ENCODE measurements at regions not wholly inside any gene's neighbourhood (a gene's known extent, or its start where the extent isn't known, plus 50 kb on each side); places are given as distances from the start of the nearest gene placed in this dataset.

GRCh38 chr2:147110962-147111361, 733.9 kb upstream of the ACVR2A start:
- no peak for TF ChIP-seq CTCF (IDR thresholded peaks at IDR 0.05; ENCODE audit: control insufficient read depth, insufficient read depth, low read depth, low read length, missing control alignments)
- H3K4me3 ChIP-seq (ENCODE audit: control insufficient read depth, low read depth, low read length): no peak overlapping the region
- DNase-seq (ENCODE audit: low read depth): no peak

GRCh38 chr2:147110317-147110716, 734.5 kb upstream of the ACVR2A start:
- no peak for DNase-seq (ENCODE audit: low read depth)
- H3K4me3 ChIP-seq (ENCODE audit: control insufficient read depth, low read depth, low read length): no peak overlapping the region
- TF ChIP-seq CTCF (IDR thresholded peaks at IDR 0.05; ENCODE audit: control insufficient read depth, insufficient read depth, low read depth, low read length, missing control alignments): no peak

- no peak overlapping the region for H3K4me3 ChIP-seq (ENCODE audit: control insufficient read depth, low read depth, low read length)
- DNase-seq (ENCODE audit: low read depth): no peak
- no peak for TF ChIP-seq CTCF (IDR thresholded peaks at IDR 0.05; ENCODE audit: control insufficient read depth, insufficient read depth, low read depth, low read length, missing control alignments)
Measured at GRCh38 chr2:147109291-147109690, 735.5 kb upstream of the ACVR2A start.

GRCh38 chr2:147108548-147108947, 736.3 kb upstream of the ACVR2A start:
- H3K4me3 ChIP-seq (ENCODE audit: control insufficient read depth, low read depth, low read length): no peak overlapping the region
- no peak for TF ChIP-seq CTCF (IDR thresholded peaks at IDR 0.05; ENCODE audit: control insufficient read depth, insufficient read depth, low read depth, low read length, missing control alignments)
- DNase-seq (ENCODE audit: low read depth): no peak

- DNase-seq (ENCODE audit: low read depth): no peak
- TF ChIP-seq CTCF (IDR thresholded peaks at IDR 0.05; ENCODE audit: control insufficient read depth, insufficient read depth, low read depth, low read length, missing control alignments): no peak
- no peak overlapping the region for H3K4me3 ChIP-seq (ENCODE audit: control insufficient read depth, low read depth, low read length)
Measured at GRCh38 chr2:147101941-147102790, 742.7 kb upstream of the ACVR2A start.

- H3K4me3 ChIP-seq (ENCODE audit: control insufficient read depth, low read depth, low read length): no peak overlapping the region
- DNase-seq (ENCODE audit: low read depth): no peak
- no peak for TF ChIP-seq CTCF (IDR thresholded peaks at IDR 0.05; ENCODE audit: control insufficient read depth, insufficient read depth, low read depth, low read length, missing control alignments)
Measured at GRCh38 chr2:147100406-147101035, 744.3 kb upstream of the ACVR2A start.
